ENCODE measurements at regions not wholly inside any gene's neighbourhood (a gene's known extent, or its start where the extent isn't known, plus 50 kb on each side); places are given as distances from the start of the nearest gene placed in this dataset.

- no peak for FAIRE-seq
Observed at GRCh38 chr1:96372881-96373280, 348.7 kb upstream of the PTBP2 start.

More at GRCh38 chr1:96372881-96373280, 348.7 kb upstream of the PTBP2 start:
- Histone ChIP-seq H2AFZ (ENCODE audit: low read length) (no peak overlapping the region), H4K20me1 (ENCODE audit: insufficient read depth, low read length) (no peaks in the 10 kb centered on the region), H3K4me3 (replicated peaks in 1 of 3; ENCODE audit: insufficient read depth in 1 of 3, low read depth in 2 of 3, low read length in 3 of 3) (no peak overlapping the region), H3K4me2 (ENCODE audit: low read depth, low read length) (no peak overlapping the region), H3K27me3 (ENCODE audit: control insufficient read depth in 1 of 2, insufficient read depth in 2 of 2, low read length in 2 of 2) (no peaks in the 10 kb centered on the region), H3K36me3 (replicated peaks in 1 of 2; ENCODE audit: control insufficient read depth in 1 of 2, insufficient read depth in 2 of 2, low read length in 2 of 2) (no peaks in the 10 kb centered on the region), H3K9me3 (ENCODE audit: low read length) (no peaks in the 10 kb centered on the region), H3K27ac (ENCODE audit: extremely low read length, insufficient read depth, low read length) (no peak overlapping the region), H3K9ac (ENCODE audit: insufficient read depth, low read depth, low read length) (no peak overlapping the region), H3K4me1 (ENCODE audit: insufficient read depth, low read length) (no peaks in the 10 kb centered on the region), H3K79me2 (ENCODE audit: insufficient read depth, low read length) (no peaks in the 10 kb centered on the region)
- BruUV-seq (replicated peaks), result no TSS peak
- WGBS (ENCODE audit: low lambda C conversion rate), result 5% methylated on average over 1 of the region's 1 CpG
- DNase-seq (ENCODE audit: low spot score), result no peak
- in situ Hi-C loops (cut with HindIII; ENCODE audit: extremely low pct_ligation_motif_present, low pct_unique_long_range_greater_than_20kb), result no loop called here
- intact Hi-C loops (cut with micrococcal nuclease; ENCODE audit: unreplicated experiment), result no loop called here
- ChIA-PET CTCF (ENCODE audit: low intra/inter-chr PET ratio, low total read pairs) (no interaction called here), POLR2A (no interaction called here)
- no peak for TF ChIP-seq ZNF766 (CRISPR knock-in tag; IDR thresholded peaks at IDR 0.05; ENCODE audit: borderline replicate concordance)
- TF ChIP-seq ATF4 (CRISPR knock-in tag; IDR thresholded peaks at IDR 0.05), result no peak
- TF ChIP-seq FOXA3 (CRISPR knock-in tag; IDR thresholded peaks at IDR 0.05), result no peak
- TF ChIP-seq, protein P1, sequence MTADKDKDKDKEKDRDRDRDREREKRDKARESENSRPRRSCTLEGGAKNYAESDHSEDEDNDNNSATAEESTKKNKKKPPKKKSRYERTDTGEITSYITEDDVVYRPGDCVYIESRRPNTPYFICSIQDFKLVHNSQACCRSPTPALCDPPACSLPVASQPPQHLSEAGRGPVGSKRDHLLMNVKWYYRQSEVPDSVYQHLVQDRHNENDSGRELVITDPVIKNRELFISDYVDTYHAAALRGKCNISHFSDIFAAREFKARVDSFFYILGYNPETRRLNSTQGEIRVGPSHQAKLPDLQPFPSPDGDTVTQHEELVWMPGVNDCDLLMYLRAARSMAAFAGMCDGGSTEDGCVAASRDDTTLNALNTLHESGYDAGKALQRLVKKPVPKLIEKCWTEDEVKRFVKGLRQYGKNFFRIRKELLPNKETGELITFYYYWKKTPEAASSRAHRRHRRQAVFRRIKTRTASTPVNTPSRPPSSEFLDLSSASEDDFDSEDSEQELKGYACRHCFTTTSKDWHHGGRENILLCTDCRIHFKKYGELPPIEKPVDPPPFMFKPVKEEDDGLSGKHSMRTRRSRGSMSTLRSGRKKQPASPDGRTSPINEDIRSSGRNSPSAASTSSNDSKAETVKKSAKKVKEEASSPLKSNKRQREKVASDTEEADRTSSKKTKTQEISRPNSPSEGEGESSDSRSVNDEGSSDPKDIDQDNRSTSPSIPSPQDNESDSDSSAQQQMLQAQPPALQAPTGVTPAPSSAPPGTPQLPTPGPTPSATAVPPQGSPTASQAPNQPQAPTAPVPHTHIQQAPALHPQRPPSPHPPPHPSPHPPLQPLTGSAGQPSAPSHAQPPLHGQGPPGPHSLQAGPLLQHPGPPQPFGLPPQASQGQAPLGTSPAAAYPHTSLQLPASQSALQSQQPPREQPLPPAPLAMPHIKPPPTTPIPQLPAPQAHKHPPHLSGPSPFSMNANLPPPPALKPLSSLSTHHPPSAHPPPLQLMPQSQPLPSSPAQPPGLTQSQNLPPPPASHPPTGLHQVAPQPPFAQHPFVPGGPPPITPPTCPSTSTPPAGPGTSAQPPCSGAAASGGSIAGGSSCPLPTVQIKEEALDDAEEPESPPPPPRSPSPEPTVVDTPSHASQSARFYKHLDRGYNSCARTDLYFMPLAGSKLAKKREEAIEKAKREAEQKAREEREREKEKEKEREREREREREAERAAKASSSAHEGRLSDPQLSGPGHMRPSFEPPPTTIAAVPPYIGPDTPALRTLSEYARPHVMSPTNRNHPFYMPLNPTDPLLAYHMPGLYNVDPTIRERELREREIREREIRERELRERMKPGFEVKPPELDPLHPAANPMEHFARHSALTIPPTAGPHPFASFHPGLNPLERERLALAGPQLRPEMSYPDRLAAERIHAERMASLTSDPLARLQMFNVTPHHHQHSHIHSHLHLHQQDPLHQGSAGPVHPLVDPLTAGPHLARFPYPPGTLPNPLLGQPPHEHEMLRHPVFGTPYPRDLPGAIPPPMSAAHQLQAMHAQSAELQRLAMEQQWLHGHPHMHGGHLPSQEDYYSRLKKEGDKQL (CRISPR knock-in tag; IDR thresholded peaks at IDR 0.05; ENCODE audit: low read depth), result no peak
- no peak for ATAC-seq
